ENCODE measurements at regions not wholly inside any gene's neighbourhood (a gene's known extent, or its start where the extent isn't known, plus 50 kb on each side); places are given as distances from the start of the nearest gene placed in this dataset.

GRCh38 chr18:78676622-78677482 is 302.8 kb upstream of the SALL3 start:
- no peak for DNase-seq

GRCh38 chr18:78677483-78678317 is 301.9 kb upstream of the SALL3 start:
- no peak for DNase-seq

DNA sequence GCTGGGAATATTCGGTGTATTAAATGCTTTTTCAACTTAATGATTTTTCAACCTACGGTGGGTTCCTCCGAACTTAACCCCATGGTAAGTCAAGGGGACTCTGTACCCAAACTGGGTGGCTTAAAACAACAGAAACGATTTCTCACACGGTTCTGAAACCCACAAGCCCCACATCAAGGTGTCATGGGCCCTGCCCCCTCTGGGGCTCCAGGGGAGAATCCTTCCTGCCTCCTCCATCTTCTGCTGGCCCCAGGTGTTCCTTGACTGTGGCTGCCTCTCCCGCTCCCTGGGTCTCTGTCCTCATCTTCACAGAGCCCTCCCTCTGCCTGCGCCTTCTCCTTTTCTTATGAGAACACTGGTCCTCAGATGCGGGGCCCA is 301.3 kb upstream of the SALL3 start:
- no peak for DNase-seq

DNA sequence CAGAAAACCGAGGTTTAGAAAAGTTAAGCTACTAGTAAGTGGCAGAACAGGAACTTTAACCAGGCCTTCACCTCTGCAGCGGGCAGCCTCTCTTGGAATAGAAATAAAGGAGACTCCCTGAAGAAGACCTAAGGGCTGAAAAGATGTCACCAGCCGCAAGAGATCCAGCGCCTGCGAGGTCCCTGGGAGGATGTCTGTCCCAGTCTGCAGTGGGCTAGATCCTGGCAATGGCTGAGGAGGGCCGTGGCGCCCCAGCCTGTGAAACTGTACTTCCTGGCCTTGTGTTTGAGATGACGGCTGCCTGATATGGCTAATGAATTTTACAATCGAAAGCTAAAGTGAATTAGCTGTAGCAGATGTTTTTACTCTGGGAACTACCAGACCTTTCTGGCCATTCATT is 300.6 kb upstream of the SALL3 start:
- DNase-seq, result no peak

DNA sequence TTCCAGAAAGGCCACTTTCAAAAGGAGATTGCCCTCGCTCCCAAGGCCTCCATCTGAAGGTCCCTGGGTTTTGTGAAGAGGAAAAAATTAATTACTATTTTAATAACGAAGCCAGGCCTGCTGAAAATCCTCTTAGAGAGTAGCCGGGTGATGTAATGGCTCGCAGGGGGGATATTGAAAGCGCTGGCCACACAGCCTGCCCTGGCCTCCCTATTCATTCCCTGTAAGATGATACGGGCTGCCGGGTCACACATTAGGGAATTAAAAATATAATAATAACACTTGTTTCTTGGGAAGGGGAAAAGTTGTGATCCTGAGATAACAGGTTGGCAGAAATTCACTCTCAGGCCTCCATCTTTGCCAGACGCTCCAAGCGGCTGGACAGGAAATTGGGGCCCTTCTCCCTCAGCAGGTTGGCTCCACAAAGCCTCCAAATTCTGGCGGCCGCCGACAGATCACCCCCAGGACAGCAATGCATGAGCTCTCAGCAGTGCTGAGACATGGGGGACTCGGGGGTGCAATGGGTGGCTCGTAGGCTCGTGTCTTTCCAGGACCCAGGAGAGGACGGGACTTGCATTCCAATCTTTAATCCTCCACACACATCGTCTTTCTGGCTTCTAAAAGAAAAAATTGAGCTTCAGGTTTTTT is 299.9 kb upstream of the SALL3 start:
- no peak for DNase-seq

GRCh38 chr18:78681396-78681795 is 298.2 kb upstream of the SALL3 start:
- no peak for DNase-seq

DNA sequence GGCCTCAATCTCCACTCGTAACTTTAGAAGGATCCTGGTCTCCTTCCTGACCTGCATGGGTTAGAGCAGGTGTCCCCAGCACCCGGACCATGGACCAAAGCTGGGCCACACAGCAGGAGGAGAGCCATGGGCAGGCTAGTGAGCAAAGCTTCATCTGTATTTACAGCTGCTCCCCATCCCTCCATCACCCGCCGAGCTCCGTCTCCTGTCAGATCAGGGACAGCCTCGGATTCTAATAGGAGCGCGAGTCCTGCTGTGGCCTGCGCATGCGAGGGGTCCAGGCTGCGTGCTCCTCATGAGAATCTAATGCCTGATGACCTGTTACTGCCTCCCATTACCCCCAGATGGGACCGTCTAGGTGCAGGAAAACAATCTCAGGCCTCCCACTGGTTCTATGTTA is 297.7 kb upstream of the SALL3 start:
- no peak for DNase-seq

- DNase-seq, result no peak
Observed at GRCh38 chr18:78682716-78683115, 296.9 kb upstream of the SALL3 start.

DNA sequence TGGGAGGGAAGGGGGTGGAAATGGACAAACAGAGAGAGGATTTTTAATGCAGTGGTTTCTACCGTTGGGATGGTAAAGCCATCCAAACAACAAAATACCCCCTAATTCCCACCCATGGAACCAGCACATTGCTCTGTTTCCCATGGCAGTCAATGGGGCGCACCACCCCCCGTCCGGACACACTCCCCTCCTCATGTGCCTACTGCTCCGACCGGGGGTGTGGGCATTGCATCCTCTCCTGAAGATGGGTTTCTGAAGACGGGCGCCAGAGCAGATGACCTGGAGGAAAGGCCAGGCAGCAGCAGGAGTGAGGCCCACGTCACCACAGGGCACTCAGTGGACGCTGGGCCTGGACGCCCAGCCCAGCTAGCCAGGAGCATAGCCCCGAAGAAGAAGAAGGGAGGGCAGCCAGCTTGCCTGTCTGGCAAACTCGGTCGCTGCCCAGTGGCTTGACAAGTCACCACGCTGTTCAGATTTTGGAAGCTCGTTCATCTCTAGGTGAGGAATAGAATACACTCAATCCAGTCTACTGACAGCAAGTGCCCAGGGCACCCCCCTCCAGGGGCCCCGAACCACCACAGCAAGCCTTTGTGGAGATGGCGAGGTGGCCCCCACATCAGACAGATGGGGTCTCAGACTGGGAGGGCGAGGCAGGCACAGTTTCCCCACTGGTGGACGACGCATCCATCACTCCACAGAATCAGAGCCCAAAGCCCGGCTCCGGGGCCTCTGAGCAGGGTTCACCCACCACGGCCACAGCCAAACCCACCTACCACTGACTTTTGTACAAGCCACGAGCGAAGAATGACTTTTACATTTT is 296.2 kb upstream of the SALL3 start:
- no peak for DNase-seq

- no peak for DNase-seq
Observed at GRCh38 chr18:78685250-78685979, 294.2 kb upstream of the SALL3 start.

- no peak for DNase-seq
Observed at GRCh38 chr18:78685980-78686530, 293.6 kb upstream of the SALL3 start.

DNA sequence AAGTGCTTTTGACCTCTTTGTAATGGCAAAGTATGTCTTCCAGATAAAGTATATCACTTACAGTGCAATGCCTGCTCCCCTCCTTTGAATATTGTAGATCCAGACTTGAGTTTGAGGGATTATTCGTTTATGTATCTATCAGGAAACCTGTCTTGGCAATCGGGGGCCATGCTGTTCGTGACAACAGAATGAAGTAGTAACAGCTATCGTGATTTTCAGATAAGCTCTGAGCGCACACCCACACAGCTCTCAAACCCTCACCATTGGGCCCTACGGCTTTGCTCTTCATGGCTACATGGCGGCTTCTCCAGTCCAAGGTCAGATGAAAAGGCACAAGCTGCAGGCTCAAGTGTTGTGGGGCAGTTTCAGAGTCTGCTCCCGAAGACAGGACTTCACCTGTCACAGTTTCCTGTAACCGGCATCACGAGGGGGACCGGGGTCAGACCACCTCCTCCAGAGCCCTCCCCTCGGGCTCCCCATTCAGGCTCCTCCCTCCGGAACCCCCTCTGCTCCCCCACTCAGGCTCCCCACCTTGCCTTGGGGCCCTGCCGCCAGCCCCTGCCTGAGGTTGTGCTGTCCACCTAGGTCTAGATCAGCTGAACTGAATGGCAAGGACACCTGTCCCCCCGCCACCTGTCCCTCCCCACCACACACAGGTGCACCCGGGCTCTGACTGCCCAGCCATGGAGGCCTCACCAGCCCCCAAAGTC is 292.5 kb upstream of the SALL3 start:
- no peak for DNase-seq

DNA sequence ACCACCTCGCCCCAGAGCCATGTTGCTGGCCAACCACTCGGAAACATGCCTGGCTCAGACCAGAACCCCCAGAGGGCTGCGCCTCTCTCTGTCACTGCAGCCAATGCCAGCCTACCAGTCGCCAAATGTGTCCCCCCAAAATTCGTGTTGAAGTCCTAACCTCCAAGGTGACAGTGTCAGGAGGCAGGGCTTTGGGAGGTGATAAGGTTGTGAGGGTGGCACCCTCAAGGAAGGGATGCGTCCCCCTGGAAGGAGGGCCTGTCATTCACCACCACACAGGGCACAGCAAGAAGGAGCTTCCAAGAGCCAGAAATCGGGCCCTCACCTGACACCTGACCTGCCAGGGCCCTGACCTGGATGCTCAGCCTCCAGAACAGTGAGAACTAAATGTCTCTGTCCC is 291.9 kb upstream of the SALL3 start:
- DNase-seq, result no peak

GRCh38 chr18:78688249-78688648 is 291.4 kb upstream of the SALL3 start:
- no peak for DNase-seq

DNA sequence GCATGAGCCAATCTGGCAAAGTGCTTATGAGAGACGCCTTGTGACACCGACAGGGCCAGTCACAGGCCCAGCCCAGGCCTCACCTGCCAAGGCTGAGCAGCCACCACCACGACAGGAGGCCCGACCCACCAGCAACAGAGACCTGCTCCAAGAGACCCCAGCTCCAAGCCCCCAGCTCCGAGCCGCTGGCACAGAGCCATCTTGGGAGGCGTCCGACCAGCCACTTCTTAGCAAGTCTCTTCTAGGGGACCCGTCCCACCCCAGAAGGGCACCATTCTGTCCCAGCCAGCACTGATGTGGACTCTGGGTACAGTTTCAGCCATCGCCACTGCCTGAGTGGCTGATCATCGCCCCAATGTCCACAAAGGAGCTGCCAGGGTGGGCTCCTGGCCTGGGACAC is 290.7 kb upstream of the SALL3 start:
- no peak for DNase-seq

DNA sequence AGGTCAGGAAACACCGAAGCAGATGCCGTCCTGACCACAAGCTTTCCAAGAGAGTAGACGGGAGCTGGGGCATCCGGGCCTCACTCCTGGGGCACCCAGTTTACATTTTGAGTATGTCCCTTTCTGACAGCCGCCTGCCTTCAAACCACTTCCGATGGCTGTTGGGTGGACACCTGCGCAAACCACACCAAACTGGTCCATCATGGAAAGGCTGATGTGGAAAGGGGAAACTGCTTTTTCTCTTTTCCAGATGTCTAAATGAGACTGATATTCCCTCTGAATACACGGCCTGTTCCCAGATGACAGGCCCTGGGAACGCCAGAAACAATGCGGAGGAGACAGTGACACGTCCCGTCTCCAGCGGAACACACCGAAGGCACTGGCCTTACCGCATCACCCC is 290.0 kb upstream of the SALL3 start:
- DNase-seq, result no peak

DNA sequence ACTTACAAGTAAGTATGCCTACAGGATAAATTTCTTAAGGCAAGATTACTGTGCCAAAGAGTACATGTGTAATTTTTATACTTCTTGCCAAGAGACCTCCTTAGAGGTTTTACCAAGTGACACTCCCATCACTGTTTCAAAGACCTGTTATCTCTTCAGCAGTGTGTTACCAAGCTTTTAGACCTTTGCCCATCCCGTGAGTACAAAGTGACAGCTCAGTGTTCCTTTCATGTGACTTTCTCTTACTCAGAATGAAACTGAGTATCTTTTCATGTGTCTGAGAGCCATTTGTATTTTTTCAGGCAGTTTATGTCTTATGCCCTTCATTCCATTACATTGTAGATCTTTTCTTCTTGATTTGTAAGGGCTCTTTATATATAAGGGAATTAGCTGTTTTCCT is 287.5 kb upstream of the SALL3 start:
- DNase-seq, result no peak

- no peak for DNase-seq
Observed at GRCh38 chr18:78693429-78693828, 286.2 kb upstream of the SALL3 start.

- no peak for DNase-seq
Observed at GRCh38 chr18:78696698-78697435, 282.8 kb upstream of the SALL3 start.

DNA sequence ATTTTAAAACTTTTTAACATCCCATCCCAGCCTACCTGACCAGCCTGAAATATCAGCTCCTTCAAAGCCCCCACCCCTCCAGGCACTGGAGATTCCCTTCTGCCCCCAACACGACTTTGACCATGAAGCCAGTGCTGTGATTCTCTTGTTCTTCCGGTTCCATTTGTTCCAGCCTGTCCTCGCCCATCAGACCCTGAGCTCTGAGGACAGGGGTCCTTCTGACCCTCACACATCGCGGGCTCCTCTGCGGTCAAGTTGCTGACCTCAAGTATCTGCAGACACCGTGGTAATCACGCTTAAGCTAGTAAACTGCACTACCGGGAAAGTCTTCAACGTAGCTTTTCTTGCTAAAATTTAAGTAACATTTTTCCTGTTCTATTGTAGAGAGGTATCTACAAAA is 282.2 kb upstream of the SALL3 start:
- no peak for DNase-seq
